ENCODE measurements at regions not wholly inside any gene's neighbourhood (a gene's known extent, or its start where the extent isn't known, plus 50 kb on each side); places are given as distances from the start of the nearest gene placed in this dataset.

GRCh38 chr5:73346878-73347408 is 101.6 kb downstream of the FOXD1 start:
- H3K79me2 ChIP-seq (ENCODE audit: control insufficient read depth, insufficient read depth, low read length), result no peaks in the 10 kb centered on the region
- H3K9ac ChIP-seq (ENCODE audit: control insufficient read depth, extremely low read depth, insufficient read depth, low read length), result no peak overlapping the region
- no peak for FAIRE-seq
- no peaks in the 10 kb centered on the region for H3K9me1 ChIP-seq (ENCODE audit: control insufficient read depth, extremely low read depth, insufficient read depth, low read length)
- peaks cover 16% of the 10 kb centered on the region for H3K9me3 ChIP-seq (ENCODE audit: control insufficient read depth, low read depth, low read length)
- DNase-seq (ENCODE audit: low read depth, low spot score), result no peak
- dilution Hi-C loops (cut with MboI; ENCODE audit: extremely low pct_ligation_motif_present, low sequenced_read_pairs), result no loop called here
- no peaks in the 10 kb centered on the region for H3K36me3 ChIP-seq (ENCODE audit: control insufficient read depth in 2 of 2, extremely low read depth in 1 of 2, insufficient read depth in 2 of 2, low read length in 2 of 2)
- no peaks in the 10 kb centered on the region for H4K20me1 ChIP-seq (ENCODE audit: control insufficient read depth, extremely low read depth, insufficient read depth, low read length)
- TF ChIP-seq CTCF (optimal IDR thresholded peaks at IDR 0.05 in 1 of 3, IDR thresholded peaks at IDR 0.05 in 1 of 3, conservative IDR thresholded peaks at IDR 0.05 in 1 of 3; ENCODE audit: extremely low read depth in 1 of 3, insufficient read depth in 2 of 3, low read length in 3 of 3) (no peak), EZH2 (IDR thresholded peaks at IDR 0.05; ENCODE audit: low read length) (no peak)
- no peak overlapping the region for H3K27ac ChIP-seq (ENCODE audit: control insufficient read depth, insufficient read depth, low read length)
- H2AFZ ChIP-seq (ENCODE audit: control insufficient read depth, low read length), result no peak overlapping the region
- H3K27me3 ChIP-seq (ENCODE audit: control insufficient read depth, extremely low read depth, insufficient read depth, low read length), result peaks cover 15% of the 10 kb centered on the region
- H3K4me1 ChIP-seq (ENCODE audit: control insufficient read depth, extremely low read depth, insufficient read depth, low read length), result no peaks in the 10 kb centered on the region
- no peak overlapping the region for H3K4me2 ChIP-seq (ENCODE audit: control insufficient read depth, extremely low read depth, insufficient read depth, low read depth, low read length)
- H3K4me3 ChIP-seq (ENCODE audit: control insufficient read depth in 2 of 3, extremely low read depth in 1 of 3, insufficient read depth in 2 of 3, low read depth in 1 of 3, low read length in 3 of 3), result no peak overlapping the region

- no peak for DNase-seq (ENCODE audit: low read depth, low spot score)
- dilution Hi-C loops (cut with MboI; ENCODE audit: extremely low pct_ligation_motif_present, low sequenced_read_pairs), result no loop called here
- Histone ChIP-seq H3K4me1 (ENCODE audit: control insufficient read depth, extremely low read depth, insufficient read depth, low read length) (no peaks in the 10 kb centered on the region), H3K27ac (ENCODE audit: control insufficient read depth, insufficient read depth, low read length) (no peak overlapping the region), H3K27me3 (ENCODE audit: control insufficient read depth, extremely low read depth, insufficient read depth, low read length) (peaks cover 25% of the 10 kb centered on the region), H3K4me2 (ENCODE audit: control insufficient read depth, extremely low read depth, insufficient read depth, low read depth, low read length) (no peak overlapping the region), H3K79me2 (ENCODE audit: control insufficient read depth, insufficient read depth, low read length) (no peaks in the 10 kb centered on the region), H3K9ac (ENCODE audit: control insufficient read depth, extremely low read depth, insufficient read depth, low read length) (no peak overlapping the region), H3K9me3 (ENCODE audit: control insufficient read depth, low read depth, low read length) (peaks cover 19% of the 10 kb centered on the region), H3K9me1 (ENCODE audit: control insufficient read depth, extremely low read depth, insufficient read depth, low read length) (no peaks in the 10 kb centered on the region), H2AFZ (ENCODE audit: control insufficient read depth, low read length) (no peak overlapping the region), H3K36me3 (ENCODE audit: control insufficient read depth in 2 of 2, extremely low read depth in 1 of 2, insufficient read depth in 2 of 2, low read length in 2 of 2) (no peaks in the 10 kb centered on the region), H4K20me1 (ENCODE audit: control insufficient read depth, extremely low read depth, insufficient read depth, low read length) (no peaks in the 10 kb centered on the region), H3K4me3 (ENCODE audit: control insufficient read depth in 2 of 3, extremely low read depth in 1 of 3, insufficient read depth in 2 of 3, low read depth in 1 of 3, low read length in 3 of 3) (no peak overlapping the region)
- FAIRE-seq, result no peak
- TF ChIP-seq EZH2 (IDR thresholded peaks at IDR 0.05; ENCODE audit: low read length) (no peak), CTCF (optimal IDR thresholded peaks at IDR 0.05 in 1 of 3, IDR thresholded peaks at IDR 0.05 in 1 of 3, conservative IDR thresholded peaks at IDR 0.05 in 1 of 3; ENCODE audit: extremely low read depth in 1 of 3, insufficient read depth in 2 of 3, low read length in 3 of 3) (no peak)
These were observed 103.7 kb downstream of the FOXD1 start for GRCh38 chr5:73344835-73345234.
